Transverse colon (tissue), 4 donors: ENCODE measurements at regions not wholly inside any gene's neighbourhood (a gene's known extent, or its start where the extent isn't known, plus 50 kb on each side); places are given as distances from the start of the nearest gene placed in this dataset.

ENCODE experiments used
- DNase-seq: peaks from one replicate; pipeline ENCODE4 v3.0.0-alpha.2; 2019
- H3K27ac ChIP-seq, 4 donors: fragments of 200-600 bp; sonication (generic); 2 replicates each; pipeline ENCODE4 v1.5.1; 2016 to 2018; ENCODE audit warnings: inconsistent platforms in 4 of 4
- H3K27me3 ChIP-seq: fragments of 200-600 bp; sonication (generic); 2 replicates; pipeline ENCODE4 v1.5.1; 2017; ENCODE audit warnings: inconsistent platforms
- H3K36me3 ChIP-seq, 4 donors: fragments of 200-600 bp; sonication (generic); 2 replicates each; pipeline ENCODE4 v1.5.1; 2017 to 2019; ENCODE audit warnings: inconsistent platforms in 4 of 4
- H3K4me1 ChIP-seq, 4 donors: fragments of 200-600 bp; sonication (generic); 2 replicates each; pipeline ENCODE4 v1.5.1; 2017 to 2020; ENCODE audit warnings: inconsistent platforms in 4 of 4
- H3K4me3 ChIP-seq, 4 donors: fragments of 200-600 bp; sonication (generic); 1 replicate in 1 of 4; 2 replicates in 3 of 4; pipeline versions ENCODE4 v1.5.1 to v1.6.1; 2017 to 2019; ENCODE audit warnings: inconsistent platforms in 4 of 4
- H3K9me3 ChIP-seq, 2 donors: fragments of 200-600 bp; sonication (generic); 2 replicates each; pipeline ENCODE4 v1.5.1; 2017 to 2019; ENCODE audit warnings: inconsistent platforms in 2 of 2
- CTCF ChIP-seq, 5 experiments: fragments of 200-600 bp in 3 of 5; fragments of 450-650 bp in 2 of 5; sonication (generic) in 3 of 5; IDR thresholded peaks; 1 replicate in 2 of 5; 2 replicates in 3 of 5; pipeline ENCODE4 v1.5.1; 2016 to 2017; ENCODE audit warnings: antibody characterized with exemption in 5 of 5, inconsistent platforms in 3 of 5, mild to moderate bottlenecking in 2 of 5, moderate library complexity in 1 of 5
- EP300 ChIP-seq: sonication (generic); formaldehyde crosslinking; IDR thresholded peaks from one replicate; pipeline ENCODE4 v1.6.1; 2017; ENCODE audit warnings: antibody characterized with exemption, low read depth
- POLR2A ChIP-seq: fragments of 450-650 bp; IDR thresholded peaks from one replicate; pipeline ENCODE4 v1.6.1; 2016; ENCODE audit warnings: antibody characterized with exemption, mild to moderate bottlenecking, moderate library complexity
- POLR2AphosphoS5 ChIP-seq, 3 donors: sonication (generic); formaldehyde crosslinking; IDR thresholded peaks; one replicate each; pipeline ENCODE4 v1.6.1; 2016; ENCODE audit warnings: antibody characterized with exemption in 3 of 3
- WGBS, 2 donors: methylation state at CpG; one replicate each; pipeline ENCODE4 v1.1.5; 2018; ENCODE audit warnings: low coverage in 1 of 2; 5-methylcytosine and 5-hydroxymethylcytosine counted together
- in situ Hi-C, 4 donors: fragments of 200-750 bp; cut with MboI; loops; one replicate each; pipeline versions ENCODE4 v1.15.0 to v1.15.1; 2017; ENCODE audit warnings: low sequenced_read_pairs in 3 of 4, low pct_ligation_motif_present in 1 of 4, low pct_unique_long_range_greater_than_20kb in 1 of 4
- intact Hi-C: fragments of 100-400 bp; cut with DNase I; formaldehyde crosslinking; loops from one replicate; pipeline ENCODE4 v1.15.1; 2023; ENCODE audit warnings: low total_unique reads

- in situ Hi-C loops: no loop called here
- no peak for DNase-seq
- no peak overlapping the region for H3K4me3 ChIP-seq
- TF ChIP-seq POLR2A (no peak), EP300 (no peak), CTCF (IDR thresholded peaks at IDR 0.05) (no peak), POLR2AphosphoS5 (IDR thresholded peaks at IDR 0.05) (no peak)
- no peaks in the 10 kb centered on the region for H3K4me1 ChIP-seq
- no peak overlapping the region for H3K27ac ChIP-seq
- intact Hi-C loops: no loop called here
- H3K36me3 ChIP-seq: no peaks in the 10 kb centered on the region
- H3K27me3 ChIP-seq: no peaks in the 10 kb centered on the region
- H3K9me3 ChIP-seq: no peaks in the 10 kb centered on the region
Observed at GRCh38 chr13:58804832-58805231, 1173.3 kb downstream of the PCDH17 start.

GRCh38 chr13:58806401-58806800 lies 1174.9 kb downstream of the PCDH17 start:
- in situ Hi-C loops (no loop called here), intact Hi-C loops (no loop called here)
- WGBS, 2 donors: 56% methylated on average over 2 of the region's 2 CpGs
- Histone ChIP-seq H3K27ac (no peak overlapping the region), H3K4me1 (no peaks in the 10 kb centered on the region), H3K36me3 (no peaks in the 10 kb centered on the region), H3K27me3 (no peaks in the 10 kb centered on the region), H3K9me3 (no peaks in the 10 kb centered on the region), H3K4me3 (no peak overlapping the region)
- TF ChIP-seq CTCF (IDR thresholded peaks at IDR 0.05): no peak
- no peak for TF ChIP-seq POLR2AphosphoS5 (IDR thresholded peaks at IDR 0.05)
- no peak for TF ChIP-seq POLR2A
- no peak for TF ChIP-seq EP300
- DNase-seq: no peak

GRCh38 chr13:58823701-58824100 lies 1192.2 kb downstream of the PCDH17 start:
- intact Hi-C loops (loop anchor here (2.0 kb wide), 1 partner anchor 49 kb away; no protein-coding TSS in a partner anchor), in situ Hi-C loops (no loop called here)
- TF ChIP-seq POLR2A: no peak
- no peak for TF ChIP-seq POLR2AphosphoS5 (IDR thresholded peaks at IDR 0.05)
- no peak for TF ChIP-seq CTCF (IDR thresholded peaks at IDR 0.05)
- TF ChIP-seq EP300: no peak
- no peak overlapping the region for H3K4me3 ChIP-seq
- no peak overlapping the region for H3K27ac ChIP-seq
- no peaks in the 10 kb centered on the region for H3K36me3 ChIP-seq
- no peaks in the 10 kb centered on the region for H3K27me3 ChIP-seq
- DNase-seq: no peak
- no peaks in the 10 kb centered on the region for H3K4me1 ChIP-seq
- 92% methylated on average over 24 of the region's 29 CpGs; no CpG with 5 or more reads in 1 of the 2 donors for WGBS, 2 donors
- H3K9me3 ChIP-seq: peaks cover 0 to 5% of the 10 kb centered on the region in 2 donors

GRCh38 chr13:58827904-58828303 lies 1196.4 kb downstream of the PCDH17 start:
- TF ChIP-seq EP300 (no peak), CTCF (IDR thresholded peaks at IDR 0.05) (no peak), POLR2A (no peak), POLR2AphosphoS5 (IDR thresholded peaks at IDR 0.05) (no peak)
- Histone ChIP-seq H3K4me3 (no peak overlapping the region), H3K27me3 (no peaks in the 10 kb centered on the region), H3K9me3 (peaks cover 0 to 5% of the 10 kb centered on the region in 2 donors), H3K36me3 (no peaks in the 10 kb centered on the region), H3K27ac (no peak overlapping the region), H3K4me1 (no peaks in the 10 kb centered on the region)
- intact Hi-C loops (no loop called here), in situ Hi-C loops (no loop called here)
- DNase-seq: no peak
- 77 to 85% methylated on average over 2 of the region's 2 CpGs for WGBS, 2 donors
